ENCODE measurements at regions not wholly inside any gene's neighbourhood (a gene's known extent, or its start where the extent isn't known, plus 50 kb on each side); places are given as distances from the start of the nearest gene placed in this dataset.
A peak's percentile ranks its signal among the peaks of the same experiment; 100 is the strongest.
"Not testable (repeated sequence)": the region's sequence is repeated elsewhere in the genome, so short reads cannot be mapped to it uniquely, and the experiment has no call there.

GRCh38 chr1:164021813-164022212 lies 537.2 kb upstream of the PBX1 start:
- FAIRE-seq = no peak

- FAIRE-seq = no peak
Measured at GRCh38 chr1:164033782-164034181, 525.2 kb upstream of the PBX1 start.

GRCh38 chr1:164040754-164041153 lies 518.2 kb upstream of the PBX1 start:
- FAIRE-seq = no peak

GRCh38 chr1:164051782-164052181 lies 507.2 kb upstream of the PBX1 start:
- FAIRE-seq = no peak

- FAIRE-seq = no peak
Measured at GRCh38 chr1:164054331-164054730, 504.7 kb upstream of the PBX1 start.

- FAIRE-seq = no peak
Measured at GRCh38 chr1:164058198-164058597, 500.8 kb upstream of the PBX1 start.

- no peak for FAIRE-seq
Measured at GRCh38 chr1:164061528-164061927, 497.5 kb upstream of the PBX1 start.

- no peak for FAIRE-seq
Measured at GRCh38 chr1:164064501-164064900, 494.5 kb upstream of the PBX1 start.

- FAIRE-seq = peak; percentile 20
Measured at GRCh38 chr1:164071288-164071687, 487.7 kb upstream of the PBX1 start.

- no peak for FAIRE-seq
Measured at GRCh38 chr1:164086832-164087231, 472.2 kb upstream of the PBX1 start.

- FAIRE-seq = no peak
Measured at GRCh38 chr1:164087906-164088453, 471.0 kb upstream of the PBX1 start.

- FAIRE-seq = no peak
Measured at GRCh38 chr1:164092603-164093353, 466.2 kb upstream of the PBX1 start.

- no peak for FAIRE-seq
Measured at GRCh38 chr1:164093543-164093942, 465.4 kb upstream of the PBX1 start.

- no peak for FAIRE-seq
Measured at GRCh38 chr1:164101802-164102201, 457.2 kb upstream of the PBX1 start.

GRCh38 chr1:164131949-164132348 lies 427.0 kb upstream of the PBX1 start:
- FAIRE-seq = no peak

- no peak for FAIRE-seq
Measured at GRCh38 chr1:164137273-164137925, 421.6 kb upstream of the PBX1 start.

GRCh38 chr1:164141797-164142196 lies 417.2 kb upstream of the PBX1 start:
- FAIRE-seq = no peak

- FAIRE-seq = no peak
Measured at GRCh38 chr1:164154622-164155021, 404.4 kb upstream of the PBX1 start.

GRCh38 chr1:164155347-164155746 lies 403.6 kb upstream of the PBX1 start:
- FAIRE-seq = no peak

GRCh38 chr1:164163289-164163849 lies 395.6 kb upstream of the PBX1 start:
- FAIRE-seq = no peak

- no peak for FAIRE-seq
Measured at GRCh38 chr1:164165466-164165865, 393.5 kb upstream of the PBX1 start.

GRCh38 chr1:164166454-164166853 lies 392.5 kb upstream of the PBX1 start:
- FAIRE-seq = not testable (repeated sequence)

- FAIRE-seq = no peak
Measured at GRCh38 chr1:164177118-164177517, 381.9 kb upstream of the PBX1 start.

- no peak for FAIRE-seq
Measured at GRCh38 chr1:164180824-164181223, 378.2 kb upstream of the PBX1 start.
